ENCODE measurements at regions not wholly inside any gene's neighbourhood (a gene's known extent, or its start where the extent isn't known, plus 50 kb on each side); places are given as distances from the start of the nearest gene placed in this dataset.

- no peaks in the 10 kb centered on the region for H3F3A ChIP-seq (ENCODE audit: insufficient read depth, low read length, poor library complexity, severe bottlenecking)
- no peak overlapping the region for H3K27ac ChIP-seq (ENCODE audit: low read length)
- H3K27me3 ChIP-seq (ENCODE audit: insufficient read depth, low read depth, low read length): no peaks in the 10 kb centered on the region
- H4K20me1 ChIP-seq (ENCODE audit: insufficient read depth): no peaks in the 10 kb centered on the region
- no peak for TF ChIP-seq MXI1 (conservative IDR thresholded peaks at IDR 0.05; ENCODE audit: poor library complexity, severe bottlenecking)
- TF ChIP-seq EP300 (conservative IDR thresholded peaks at IDR 0.05; ENCODE audit: poor library complexity, severe bottlenecking): no peak
- no peak for TF ChIP-seq POLR2AphosphoS5 (IDR thresholded peaks at IDR 0.05)
- TF ChIP-seq EZH2 (IDR thresholded peaks at IDR 0.05; ENCODE audit: borderline replicate concordance, insufficient read depth, low read length, poor library complexity, severe bottlenecking): no peak
- no peak for TF ChIP-seq TAF1 (IDR thresholded peaks at IDR 0.05; ENCODE audit: low read depth)
- TF ChIP-seq RAD21 (conservative IDR thresholded peaks at IDR 0.05): no peak
- TF ChIP-seq REST (IDR thresholded peaks at IDR 0.05; ENCODE audit: borderline replicate concordance): no peak
- no peak for TF ChIP-seq CTCF (IDR thresholded peaks at IDR 0.05; ENCODE audit: poor library complexity, severe bottlenecking)
- no peak for TF ChIP-seq SMC3 (conservative IDR thresholded peaks at IDR 0.05; ENCODE audit: poor library complexity)
- no peak overlapping the region for H3K9ac ChIP-seq (ENCODE audit: low read length)
- no peaks in the 10 kb centered on the region for H3K9me3 ChIP-seq (ENCODE audit: low read length)
- H3K36me3 ChIP-seq (ENCODE audit: insufficient read depth, low read length): no peaks in the 10 kb centered on the region
- H3K4me3 ChIP-seq (ENCODE audit: low read length): no peak overlapping the region
- H2AFZ ChIP-seq (ENCODE audit: low read depth, low read length): no peak overlapping the region
- no peak overlapping the region for H3K4me2 ChIP-seq (ENCODE audit: low read length)
- no peaks in the 10 kb centered on the region for H3K79me2 ChIP-seq (replicated peaks; ENCODE audit: insufficient read depth, low read length)
- H3K9me2 ChIP-seq (ENCODE audit: insufficient read depth, low read length): no peaks in the 10 kb centered on the region
Observed at GRCh38 chr4:36900446-36900987, 344.0 kb upstream of the NWD2 start.

- Histone ChIP-seq H3K36me3 (ENCODE audit: insufficient read depth, low read length) (no peaks in the 10 kb centered on the region), H3K79me2 (replicated peaks; ENCODE audit: insufficient read depth, low read length) (no peaks in the 10 kb centered on the region), H4K20me1 (ENCODE audit: insufficient read depth) (no peaks in the 10 kb centered on the region), H3K9ac (ENCODE audit: low read length) (no peak overlapping the region), H3K4me3 (ENCODE audit: low read length) (no peak overlapping the region), H3F3A (ENCODE audit: insufficient read depth, low read length, poor library complexity, severe bottlenecking) (no peaks in the 10 kb centered on the region), H3K27me3 (ENCODE audit: insufficient read depth, low read depth, low read length) (no peaks in the 10 kb centered on the region), H3K9me3 (ENCODE audit: low read length) (no peaks in the 10 kb centered on the region), H3K4me2 (ENCODE audit: low read length) (no peak overlapping the region), H3K27ac (ENCODE audit: low read length) (no peak overlapping the region), H3K9me2 (ENCODE audit: insufficient read depth, low read length) (no peaks in the 10 kb centered on the region), H2AFZ (ENCODE audit: low read depth, low read length) (no peak overlapping the region)
- TF ChIP-seq POLR2AphosphoS5 (IDR thresholded peaks at IDR 0.05): no peak
- no peak for TF ChIP-seq SMC3 (conservative IDR thresholded peaks at IDR 0.05; ENCODE audit: poor library complexity)
- TF ChIP-seq RAD21 (conservative IDR thresholded peaks at IDR 0.05): no peak
- TF ChIP-seq EP300 (conservative IDR thresholded peaks at IDR 0.05; ENCODE audit: poor library complexity, severe bottlenecking): no peak
- no peak for TF ChIP-seq REST (IDR thresholded peaks at IDR 0.05; ENCODE audit: borderline replicate concordance)
- TF ChIP-seq CTCF (IDR thresholded peaks at IDR 0.05; ENCODE audit: poor library complexity, severe bottlenecking): no peak
- no peak for TF ChIP-seq MXI1 (conservative IDR thresholded peaks at IDR 0.05; ENCODE audit: poor library complexity, severe bottlenecking)
- TF ChIP-seq TAF1 (IDR thresholded peaks at IDR 0.05; ENCODE audit: low read depth): no peak
- TF ChIP-seq EZH2 (IDR thresholded peaks at IDR 0.05; ENCODE audit: borderline replicate concordance, insufficient read depth, low read length, poor library complexity, severe bottlenecking): no peak
Observed at GRCh38 chr4:36904823-36905222, 339.7 kb upstream of the NWD2 start.

All from neural cell (in vitro differentiated cells).